NOMO-1 treated with dmso at 0.1 percent for 144 hours (cell line): ENCODE measurements at regions not wholly inside any gene's neighbourhood (a gene's known extent, or its start where the extent isn't known, plus 50 kb on each side); places are given as distances from the start of the nearest gene placed in this dataset.

ENCODE experiments used
- DNase-seq: peaks from one replicate; lab custom pipeline; 2025; ENCODE audit not compliant: unreplicated experiment; lab: John Stamatoyannopoulos, UW

GRCh38 chr2:16181741-16182090 lies 241.4 kb downstream of the MYCN start:
- DNase-seq, result no peak

- DNase-seq, result no peak
Measured at GRCh38 chr2:16181062-16181740, 240.9 kb downstream of the MYCN start.

- DNase-seq, result no peak
Measured at GRCh38 chr2:16180631-16181030, 240.3 kb downstream of the MYCN start.

DNA sequence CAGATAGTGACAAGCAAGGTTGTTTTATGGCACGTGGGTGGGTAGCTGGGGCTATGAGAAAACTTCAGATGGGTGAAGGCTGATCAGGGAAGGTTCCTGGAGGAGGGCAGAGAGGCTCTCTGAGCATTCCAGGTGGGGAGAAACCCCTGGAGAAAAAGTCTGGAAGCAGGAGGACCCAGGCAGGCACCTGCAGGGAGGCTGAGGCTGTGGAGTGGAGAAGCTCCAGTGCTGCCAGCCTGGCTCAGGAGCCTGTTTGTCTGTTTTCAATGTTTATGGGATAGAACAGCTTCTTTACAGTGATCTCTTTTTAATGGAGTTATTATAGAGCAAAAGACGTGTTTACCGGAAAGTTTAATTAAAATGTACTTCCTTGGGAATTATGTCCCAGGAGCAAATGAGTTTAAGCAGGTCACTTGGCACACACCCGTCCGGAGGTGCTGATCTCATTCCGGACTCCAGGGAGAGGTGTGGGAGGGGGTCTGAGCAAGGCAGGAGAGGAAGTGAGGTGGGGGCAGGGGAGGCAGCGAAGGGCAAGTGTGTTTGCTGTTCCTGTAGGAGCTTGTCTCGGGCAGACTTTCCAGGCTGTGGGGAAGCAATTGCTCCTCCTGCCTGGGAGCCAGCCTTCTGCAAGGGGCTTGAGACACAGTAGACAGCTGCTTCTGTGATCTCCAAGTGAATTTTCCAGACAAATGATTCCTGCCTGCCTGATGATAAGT lies 239.5 kb downstream of the MYCN start:
- no peak for DNase-seq

- DNase-seq, result no peak
Measured at GRCh38 chr2:16178551-16179130, 238.3 kb downstream of the MYCN start.

DNA sequence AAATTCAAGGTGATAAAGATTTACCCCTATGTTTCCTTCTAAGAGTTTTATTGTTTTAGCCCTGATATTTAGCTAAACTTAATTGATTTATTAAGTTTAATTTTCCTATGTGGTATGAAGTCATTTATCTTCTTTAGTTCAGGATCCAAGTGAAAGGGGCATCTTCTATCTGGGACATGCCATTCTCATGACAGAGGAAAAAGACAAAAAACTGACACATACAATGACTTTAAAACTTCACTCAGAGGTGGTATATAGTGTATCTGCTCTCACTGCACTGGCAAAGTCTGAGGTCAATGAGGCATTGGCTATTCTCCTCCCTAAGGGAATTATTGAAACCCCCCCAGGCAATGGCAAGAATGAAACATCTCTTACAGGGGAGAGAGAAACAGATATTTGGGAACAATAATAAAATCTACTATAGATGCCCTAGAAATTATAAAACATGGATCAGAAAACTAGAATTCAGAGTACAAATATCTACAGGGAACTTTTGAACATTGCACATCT lies 237.4 kb downstream of the MYCN start:
- DNase-seq, result no peak

GRCh38 chr2:16176971-16177480 lies 236.7 kb downstream of the MYCN start:
- no peak for DNase-seq

DNA sequence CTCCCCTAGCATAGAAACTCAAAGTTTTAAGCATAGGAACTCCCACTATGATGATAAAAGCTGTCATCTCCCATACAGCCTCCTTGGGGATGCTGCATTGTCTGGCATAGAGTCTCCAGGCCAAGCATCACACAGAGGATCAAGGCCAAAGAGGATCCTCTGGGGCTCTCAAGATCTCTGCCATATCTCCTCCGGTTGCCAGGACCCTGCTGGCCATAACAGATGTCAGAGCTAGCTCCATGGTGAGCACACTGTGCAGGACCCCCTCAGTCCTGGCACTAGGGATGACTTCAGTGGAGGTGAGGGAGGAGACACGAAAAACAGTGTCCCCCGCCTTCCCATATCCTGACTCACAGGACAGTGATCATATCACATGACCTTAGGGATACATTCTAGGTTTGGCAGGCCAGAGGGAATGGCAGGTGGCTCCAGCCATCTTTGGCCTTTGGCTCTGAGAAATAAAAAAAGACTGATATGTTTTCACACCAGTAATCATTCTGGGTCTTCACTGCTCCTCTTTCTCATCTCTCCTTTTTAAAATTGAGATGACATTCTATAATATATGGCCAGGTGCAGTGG lies 235.0 kb downstream of the MYCN start:
- no peak for DNase-seq

GRCh38 chr2:16174693-16175045 lies 234.3 kb downstream of the MYCN start:
- no peak for DNase-seq

GRCh38 chr2:16173893-16174692 lies 233.7 kb downstream of the MYCN start:
- DNase-seq, result no peak

GRCh38 chr2:16172324-16173175 lies 232.2 kb downstream of the MYCN start:
- no peak for DNase-seq

DNA sequence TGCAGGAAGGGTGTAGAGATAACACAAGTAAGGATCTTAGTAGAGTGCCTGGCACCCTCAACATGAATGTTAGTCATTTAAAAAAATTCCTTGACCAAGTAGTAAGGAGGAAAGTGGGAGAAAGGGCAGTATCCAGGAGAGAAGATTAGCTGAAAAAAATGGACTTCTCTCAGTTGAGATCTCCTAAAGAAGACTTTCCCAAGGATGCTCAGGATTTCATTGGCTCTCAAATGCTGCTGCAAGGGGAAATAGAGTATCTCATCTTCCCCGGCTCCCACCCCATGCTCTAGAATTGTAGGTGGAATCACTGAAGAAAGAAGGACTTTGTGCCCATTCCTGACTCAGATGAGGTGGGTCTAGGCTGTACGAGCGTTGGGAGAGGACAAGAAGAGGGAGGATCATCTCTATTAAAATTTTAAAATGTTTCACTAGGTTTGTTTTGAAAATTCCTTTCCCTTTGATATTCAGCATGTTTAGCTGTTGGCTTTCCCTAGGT lies 231.1 kb downstream of the MYCN start:
- no peak for DNase-seq

GRCh38 chr2:16170675-16171424 lies 230.5 kb downstream of the MYCN start:
- DNase-seq, result no peak

DNA sequence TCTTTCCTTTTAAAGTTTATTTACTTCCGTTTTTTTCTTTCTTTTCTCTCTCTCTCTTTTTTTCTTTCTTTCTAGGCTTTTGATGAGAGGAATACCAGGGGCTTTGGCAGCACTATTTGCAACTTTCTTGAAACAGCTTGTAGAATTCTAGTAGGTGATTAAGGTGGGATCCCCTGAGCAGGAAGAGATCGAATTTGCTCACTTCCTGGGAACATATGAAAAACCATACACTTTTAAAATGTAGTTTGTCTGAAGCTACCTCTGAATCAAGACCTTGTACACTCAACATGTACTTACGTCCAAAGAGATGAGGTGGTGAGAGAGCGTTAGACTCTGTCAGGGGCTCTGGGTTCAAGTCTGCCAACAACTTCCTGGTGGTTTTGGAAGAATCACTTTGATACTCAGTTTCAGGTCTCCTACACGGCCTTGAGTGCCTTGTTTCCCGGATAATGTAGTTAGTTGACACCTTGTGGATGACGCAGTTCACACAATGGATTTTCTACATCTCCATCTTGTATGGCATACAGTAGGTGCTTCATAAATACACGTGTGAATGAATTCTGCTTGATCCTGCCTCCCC lies 229.1 kb downstream of the MYCN start:
- no peak for DNase-seq

DNA sequence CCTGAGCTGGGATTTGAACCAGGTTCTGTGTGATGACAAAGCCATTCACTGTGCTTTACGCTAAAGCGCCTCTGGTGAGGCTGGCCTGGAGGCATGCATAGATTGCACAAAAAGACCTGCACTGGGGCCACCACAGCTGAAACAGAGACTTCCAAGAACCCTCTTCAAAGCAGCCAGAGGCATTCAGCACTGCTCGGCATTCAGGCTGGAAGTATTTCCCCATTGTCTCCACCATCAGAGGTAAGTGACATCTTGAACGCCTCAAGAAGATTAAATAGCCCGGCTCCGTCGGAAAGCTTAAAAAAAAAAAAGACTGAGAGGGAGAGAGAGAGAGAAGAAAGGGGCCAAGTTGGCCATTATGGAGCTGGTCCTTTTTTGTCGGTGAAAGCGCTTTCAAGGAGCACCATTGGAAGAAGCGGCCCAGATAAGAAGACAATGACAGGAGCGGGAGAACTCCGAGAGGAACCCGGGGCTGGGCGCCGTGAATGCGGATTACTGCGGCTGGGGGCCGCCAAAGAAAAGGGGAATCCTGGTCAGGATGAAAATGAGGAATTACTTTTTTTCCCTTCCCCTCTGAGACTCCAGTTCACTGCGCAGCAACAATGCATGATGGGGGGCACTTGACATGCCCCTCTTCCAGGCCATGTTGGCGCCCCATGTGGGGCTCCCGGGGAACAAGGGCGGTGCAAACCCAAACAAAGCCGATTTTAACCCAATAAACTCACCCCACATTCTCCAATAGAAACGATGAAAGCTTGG lies 228.3 kb downstream of the MYCN start:
- DNase-seq, result no peak

DNA sequence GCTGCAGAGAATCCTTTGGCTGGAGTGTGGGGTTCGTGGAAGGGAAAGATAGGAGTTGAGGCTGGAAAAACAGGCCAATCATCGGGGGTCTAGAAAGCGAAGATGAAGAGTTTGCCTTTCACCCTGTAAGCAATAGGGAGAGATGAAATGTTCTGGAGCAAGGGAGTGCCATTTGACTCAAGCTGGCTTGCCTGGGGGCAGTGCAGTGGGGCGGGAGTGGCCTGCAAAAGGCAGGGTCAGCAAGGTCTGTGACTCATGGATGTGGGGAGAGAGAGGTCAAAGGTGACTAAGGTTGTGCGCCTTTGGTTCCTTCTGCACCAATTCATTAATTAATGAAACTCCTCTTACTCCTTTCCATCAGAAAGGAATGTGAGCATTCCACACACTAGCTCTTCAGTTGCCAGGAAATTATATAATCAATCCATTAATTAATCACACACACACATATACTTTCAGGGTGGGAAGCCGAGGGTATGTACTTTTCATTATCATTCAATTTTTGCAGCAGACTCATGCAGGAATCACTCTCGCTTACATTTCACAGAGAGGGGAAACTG lies 227.6 kb downstream of the MYCN start:
- no peak for DNase-seq

DNA sequence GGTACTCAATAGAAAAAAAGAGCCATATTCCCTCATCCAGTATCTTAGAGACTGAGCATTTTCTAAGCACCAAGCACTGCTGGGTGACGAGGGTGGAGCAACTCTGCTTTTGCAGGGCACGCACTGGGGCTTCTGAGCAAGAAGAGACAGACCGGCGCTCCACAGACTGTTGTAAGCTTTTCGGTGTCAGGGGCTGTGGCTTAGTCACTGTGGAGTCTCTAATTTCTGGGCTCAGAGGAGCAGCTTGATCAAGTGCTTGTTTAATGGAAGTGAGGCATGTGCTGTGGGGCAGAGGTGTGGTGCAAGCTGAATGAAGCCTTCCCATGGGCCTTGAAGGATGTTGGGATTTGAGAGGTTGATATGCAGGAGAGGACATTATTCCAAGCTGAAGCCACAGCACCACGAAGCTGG lies 227.1 kb downstream of the MYCN start:
- no peak for DNase-seq
